Activated CD4-positive, alpha-beta T cell treated with anti-CD3 and anti-CD28 coated beads, Interleukin-2, amount 50 U/mL, for 24 hours (primary cell): ENCODE measurements at regions not wholly inside any gene's neighbourhood (a gene's known extent, or its start where the extent isn't known, plus 50 kb on each side); places are given as distances from the start of the nearest gene placed in this dataset.
A peak's percentile ranks its signal among the peaks of the same experiment; 100 is the strongest.

ENCODE experiments used
- DNase-seq, 2 donors: peaks; one replicate each; pipeline ENCODE4 v3.0.0-alpha.2; 2020; ENCODE audit warnings: low read depth in 1 of 2, low spot score in 1 of 2

DNA sequence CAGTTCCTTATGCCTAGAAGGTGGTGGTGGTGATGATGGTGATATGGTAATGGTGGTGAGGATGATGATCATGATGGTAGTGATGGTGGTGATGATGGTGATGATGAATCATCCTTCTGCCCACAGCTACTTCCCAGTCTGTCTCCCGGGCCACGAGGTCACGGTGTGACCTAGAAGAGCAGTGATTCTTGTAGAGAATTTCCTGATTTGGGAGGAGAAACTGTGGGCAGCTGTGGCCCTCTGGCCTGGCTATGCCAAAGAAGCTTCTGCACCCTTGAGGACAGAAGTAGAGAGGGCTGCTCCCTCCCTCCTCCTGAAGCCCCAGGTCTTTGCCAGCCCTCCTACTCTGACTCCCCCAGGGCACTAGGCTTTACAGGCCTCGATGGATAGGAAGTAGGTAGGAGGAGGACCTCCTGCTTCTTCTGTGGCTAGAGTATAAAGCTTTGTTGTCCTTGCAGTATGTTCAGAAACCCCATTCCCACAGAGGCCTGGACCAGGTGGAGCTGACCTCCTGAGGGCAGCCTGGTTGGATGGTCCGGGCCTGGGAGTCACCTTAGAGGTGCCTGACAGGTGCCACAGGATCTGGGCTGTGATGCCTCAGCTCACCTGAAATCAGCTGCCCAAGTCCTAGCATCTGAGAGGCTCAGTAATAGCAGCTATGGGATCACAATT, 57.9 kb upstream of the EPAS1 start:
- DNase-seq = no peak

DNA sequence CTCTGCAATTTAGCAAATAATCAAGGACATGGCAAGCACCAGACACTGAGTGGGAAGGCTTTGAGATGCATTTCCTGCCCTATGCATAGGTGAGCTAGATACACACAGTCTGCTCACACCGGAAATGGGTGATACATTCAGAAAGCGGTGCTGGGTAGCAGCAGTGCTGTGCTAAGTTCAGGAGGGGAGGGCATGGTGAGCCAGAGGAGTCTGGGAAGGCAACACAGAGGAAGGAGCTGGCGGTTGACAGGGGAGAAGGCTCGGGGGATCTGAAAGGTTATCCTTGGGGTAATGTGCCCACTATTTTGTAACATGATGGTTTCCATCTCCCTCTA, 57.4 kb upstream of the EPAS1 start:
- DNase-seq = peak; percentile 18 to 53

DNA sequence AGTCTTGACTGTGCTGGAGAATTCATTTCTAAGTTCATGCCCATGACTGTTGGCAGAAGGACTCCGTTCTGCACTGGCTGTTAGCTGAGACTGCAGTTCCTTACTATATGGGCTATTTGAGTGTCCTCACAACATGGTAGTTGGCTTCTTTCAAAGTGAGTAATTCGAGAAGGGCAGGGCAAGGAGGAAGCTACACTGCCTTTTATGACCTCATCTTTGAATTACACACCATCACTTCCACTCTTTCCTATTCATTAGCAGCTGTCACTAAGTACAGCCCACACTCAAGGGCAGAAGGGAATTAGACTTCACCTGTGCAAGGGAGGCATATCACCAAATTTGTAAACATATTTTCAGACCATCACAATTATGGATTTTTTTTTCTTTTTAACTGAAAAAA, 55.9 kb upstream of the EPAS1 start:
- no peak for DNase-seq

GRCh38 chr2:46245869-46246268, 51.3 kb upstream of the EPAS1 start:
- no peak for DNase-seq

GRCh38 chr2:46246790-46247189, 50.4 kb upstream of the EPAS1 start:
- DNase-seq = no peak
